Glomerular visceral epithelial cell (primary cell): ENCODE measurements at regions not wholly inside any gene's neighbourhood (a gene's known extent, or its start where the extent isn't known, plus 50 kb on each side); places are given as distances from the start of the nearest gene placed in this dataset.
"Not testable (repeated sequence)": the region's sequence is repeated elsewhere in the genome, so short reads cannot be mapped to it uniquely, and the experiment has no call there.

Source experiments
- DNase-seq: peaks from one replicate; pipeline ENCODE4 v3.0.0-alpha.2; 2016; ENCODE audit errors: extremely low spot score

GRCh38 chr2:209160800-209161588 is 262.9 kb upstream of the MAP2 start:
- no peak for DNase-seq

DNA sequence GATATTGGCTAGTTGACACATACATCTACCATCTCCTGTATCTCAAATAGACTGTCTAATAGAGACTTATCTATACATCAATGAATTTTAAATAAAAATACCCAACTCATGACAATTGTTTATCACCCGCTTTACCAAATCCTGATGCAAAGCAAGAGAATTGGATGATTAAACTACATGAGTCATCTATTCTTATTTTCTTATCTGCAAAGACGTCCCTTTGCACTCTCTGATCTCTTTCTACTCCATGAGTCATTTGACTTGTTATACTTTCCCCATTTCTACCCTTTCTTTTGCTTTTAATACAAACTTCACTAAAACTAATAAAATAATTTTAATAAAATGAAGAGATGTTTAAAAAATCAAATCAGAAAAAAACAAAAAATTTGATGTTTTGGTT is 261.7 kb upstream of the MAP2 start:
- DNase-seq, result no peak

- DNase-seq, result no peak
Observed at GRCh38 chr2:209181984-209182383, 241.9 kb upstream of the MAP2 start.

- DNase-seq, result not testable (repeated sequence)
Observed at GRCh38 chr2:209186886-209187285, 237.0 kb upstream of the MAP2 start.

DNA sequence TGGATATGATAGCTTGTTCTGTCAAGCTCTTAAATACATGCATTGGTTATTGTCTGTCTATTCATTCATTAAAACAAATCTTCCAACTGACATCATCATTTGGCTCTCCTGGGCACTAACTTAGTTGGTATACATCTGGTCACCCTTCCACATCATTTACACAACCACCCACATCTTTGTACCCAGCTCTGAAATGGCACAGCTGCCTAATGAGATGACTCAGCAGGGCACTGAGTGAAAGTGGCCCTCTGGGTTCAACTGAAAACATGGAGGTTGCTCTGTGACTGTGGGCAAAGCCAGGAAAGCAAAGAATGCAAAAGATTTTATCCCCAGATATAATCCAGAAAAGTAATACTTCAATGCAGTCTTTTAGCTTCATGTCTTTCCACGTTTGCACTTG is 234.0 kb upstream of the MAP2 start:
- DNase-seq, result no peak

- no peak for DNase-seq
Observed at GRCh38 chr2:209191139-209191538, 232.7 kb upstream of the MAP2 start.

- DNase-seq, result no peak
Observed at GRCh38 chr2:209194717-209195116, 229.1 kb upstream of the MAP2 start.

GRCh38 chr2:209208211-209208610 is 215.6 kb upstream of the MAP2 start:
- peak; percentile 69 for DNase-seq

- no peak for DNase-seq
Observed at GRCh38 chr2:209209943-209210342, 213.9 kb upstream of the MAP2 start.

- no peak for DNase-seq
Observed at GRCh38 chr2:209230560-209230959, 193.3 kb upstream of the MAP2 start.

DNA sequence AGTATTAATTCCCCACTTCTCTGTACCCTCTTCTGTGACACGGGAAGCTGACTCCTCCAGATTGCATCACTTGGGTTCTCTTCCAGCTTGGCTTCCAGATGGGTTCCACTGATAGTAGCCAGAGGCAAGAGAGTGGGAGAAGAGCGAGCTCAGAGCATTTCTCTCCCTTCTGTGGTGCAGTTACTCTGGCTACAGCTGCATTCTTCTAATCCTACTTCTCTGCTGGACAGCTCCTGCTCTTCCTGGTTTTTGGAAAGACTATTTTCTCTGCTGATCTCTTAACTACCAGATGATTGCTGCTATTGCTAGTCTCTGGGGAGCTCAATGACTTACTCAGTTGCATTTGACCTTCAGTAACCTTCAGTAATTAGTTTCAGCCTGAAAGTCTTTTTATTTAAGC is 187.5 kb upstream of the MAP2 start:
- no peak for DNase-seq

DNA sequence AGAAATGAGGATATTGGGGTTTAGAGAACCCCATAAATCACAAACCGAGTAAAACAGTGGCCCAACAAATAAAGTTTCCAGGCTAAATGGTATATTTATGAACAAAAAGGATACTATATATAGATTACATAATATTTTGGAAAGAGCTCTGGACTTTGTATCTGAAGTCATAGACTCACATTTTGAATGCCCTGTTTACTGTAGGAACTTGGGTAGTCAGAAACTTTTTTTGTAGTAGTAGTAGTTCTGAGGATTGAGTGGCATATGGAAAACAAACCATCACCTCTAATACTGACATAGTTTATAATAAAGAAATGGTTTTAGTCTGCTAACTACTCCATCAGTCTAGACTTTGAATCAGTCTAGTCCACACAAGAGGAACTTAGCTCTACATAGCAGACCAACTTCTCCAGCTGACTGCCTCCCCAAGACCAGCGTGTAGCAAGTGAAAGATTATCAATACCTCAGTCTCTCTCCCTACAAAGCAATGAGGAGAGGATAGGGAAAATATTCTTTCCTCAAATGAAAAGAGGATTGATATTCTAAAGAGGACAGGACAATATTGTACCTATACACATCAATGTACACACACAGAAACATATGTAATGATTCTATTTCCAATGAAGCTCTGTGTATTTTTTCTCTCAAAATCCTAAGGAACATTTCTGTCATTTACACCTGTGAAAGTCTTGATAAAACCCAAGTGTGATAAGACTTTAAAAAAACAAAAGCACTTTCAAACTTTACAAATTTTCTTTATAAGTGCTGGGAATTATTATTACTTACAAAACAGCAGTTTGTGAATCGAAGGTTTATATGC is 184.9 kb upstream of the MAP2 start:
- DNase-seq, result no peak

DNA sequence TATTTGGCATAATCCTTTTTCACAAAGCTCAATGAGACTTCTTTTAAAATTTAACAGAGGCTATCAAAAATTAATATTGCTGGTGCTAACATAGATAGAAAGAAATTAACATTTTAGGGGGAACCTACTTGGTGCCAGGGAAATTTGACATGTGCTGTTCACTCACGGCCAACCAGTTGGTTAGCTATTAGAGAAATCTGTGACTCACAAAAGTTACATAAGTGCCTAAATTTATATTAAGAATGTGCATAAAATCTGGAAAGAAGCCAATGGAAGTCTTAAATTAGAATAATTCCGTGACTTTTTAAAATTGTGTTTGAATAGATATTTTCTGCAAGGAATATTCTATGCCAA is 184.3 kb upstream of the MAP2 start:
- no peak for DNase-seq

- no peak for DNase-seq
Observed at GRCh38 chr2:209240204-209240603, 183.6 kb upstream of the MAP2 start.

DNA sequence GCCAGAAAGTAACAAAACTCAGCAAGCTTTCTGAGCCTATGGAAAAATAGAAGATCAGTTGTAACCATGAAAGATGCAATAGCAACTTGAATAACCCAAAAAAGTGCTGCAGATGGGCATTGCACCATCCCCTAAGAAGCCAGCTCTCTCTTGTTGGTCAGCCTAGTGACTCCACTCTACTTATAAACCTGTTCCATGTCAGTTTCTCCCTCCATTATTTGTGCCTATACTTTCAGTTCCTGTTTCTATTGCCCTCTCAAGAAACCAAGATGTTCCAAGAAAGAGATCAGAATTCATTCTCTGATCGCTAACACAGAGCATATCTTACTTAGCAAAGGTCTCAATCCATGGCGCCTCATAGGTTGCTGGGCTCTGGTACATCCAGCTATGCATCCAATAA is 170.3 kb upstream of the MAP2 start:
- DNase-seq, result no peak

GRCh38 chr2:209259767-209260166 is 164.1 kb upstream of the MAP2 start:
- no peak for DNase-seq

- no peak for DNase-seq
Observed at GRCh38 chr2:209260281-209260680, 163.6 kb upstream of the MAP2 start.

DNA sequence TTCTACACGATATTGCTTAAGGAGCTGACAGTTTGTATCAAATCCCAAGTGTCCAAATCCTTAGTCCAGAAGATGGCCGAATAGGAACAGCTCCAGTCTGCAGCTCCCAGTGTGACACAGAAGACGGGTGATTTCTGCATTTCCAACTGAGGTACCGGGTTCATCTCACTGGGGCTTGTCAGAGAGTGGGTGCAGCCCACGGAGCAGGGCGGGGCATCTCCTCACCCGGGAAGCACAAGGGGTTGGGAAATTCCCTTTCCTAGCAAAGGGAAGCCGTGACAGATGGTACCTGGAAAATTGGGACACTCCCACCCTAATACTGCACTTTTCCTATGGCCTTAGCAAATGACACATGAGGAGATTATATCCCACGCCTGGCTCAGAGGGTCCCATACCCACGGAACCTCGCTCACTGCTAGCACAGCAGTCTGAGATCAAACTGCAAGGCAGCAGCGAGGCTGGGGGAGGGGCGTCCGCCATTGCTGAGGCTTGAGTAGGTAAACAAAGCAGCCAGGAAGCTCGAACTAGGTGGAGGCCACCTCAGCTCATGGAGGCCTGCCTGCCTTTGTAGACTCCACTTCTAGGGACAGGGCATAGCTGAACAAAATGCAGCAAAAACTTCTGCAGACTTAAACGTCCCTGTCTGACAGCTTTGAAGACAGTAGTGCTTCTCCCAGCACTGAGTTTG is 162.3 kb upstream of the MAP2 start:
- DNase-seq, result not testable (repeated sequence)

DNA sequence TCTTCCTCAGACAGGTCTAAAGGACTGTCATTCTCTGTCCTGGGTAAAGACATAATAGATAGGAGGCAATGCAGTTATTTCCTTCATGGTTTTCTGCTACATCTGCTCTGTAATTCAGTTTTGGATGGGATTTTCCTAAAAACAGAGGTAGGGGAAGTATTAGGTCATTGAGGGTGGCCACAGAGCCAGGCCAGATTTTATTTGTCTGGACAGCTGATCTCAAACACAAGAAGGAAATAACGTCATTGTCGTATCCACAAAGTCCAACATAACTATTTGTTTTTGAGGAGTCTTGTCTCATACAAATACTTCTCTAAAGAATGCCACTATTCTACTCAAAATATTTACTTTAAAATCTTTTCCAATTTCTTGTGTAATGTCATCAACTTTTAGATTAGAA is 154.8 kb upstream of the MAP2 start:
- no peak for DNase-seq

GRCh38 chr2:209276000-209276399 is 147.8 kb upstream of the MAP2 start:
- no peak for DNase-seq

- DNase-seq, result no peak
Observed at GRCh38 chr2:209277444-209277843, 146.4 kb upstream of the MAP2 start.

- DNase-seq, result no peak
Observed at GRCh38 chr2:209298601-209299000, 125.2 kb upstream of the MAP2 start.

DNA sequence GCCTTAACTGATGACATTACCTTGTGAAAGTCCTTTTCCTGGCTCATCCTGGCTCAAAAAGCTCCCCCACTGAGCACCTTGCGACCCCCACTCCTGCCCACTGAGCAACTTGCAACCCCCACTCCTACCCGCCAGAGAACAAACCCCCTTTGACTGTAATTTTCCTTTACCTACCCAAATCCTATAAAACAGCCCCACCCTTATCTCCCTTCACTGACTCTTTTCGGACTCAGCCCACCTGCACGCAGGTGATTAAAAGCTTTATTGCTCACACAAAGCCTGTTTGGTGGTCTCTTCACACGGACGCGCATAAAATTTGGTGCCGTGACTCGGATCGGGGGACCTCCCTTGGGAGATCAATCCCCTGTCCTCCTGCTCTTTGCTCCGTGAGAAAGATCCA is 124.4 kb upstream of the MAP2 start:
- not testable (repeated sequence) for DNase-seq
